HG03139 (cell line): ENCODE measurements at regions not wholly inside any gene's neighbourhood (a gene's known extent, or its start where the extent isn't known, plus 50 kb on each side); places are given as distances from the start of the nearest gene placed in this dataset.
"Not testable (repeated sequence)": the region's sequence is repeated elsewhere in the genome, so short reads cannot be mapped to it uniquely, and the experiment has no call there.

Experiments
- ATAC-seq: cut with Tn5 transposase; IDR thresholded peaks from one replicate; pipeline ENCODE4 v1.9.1; 2021; ENCODE audit not compliant: unreplicated experiment

DNA sequence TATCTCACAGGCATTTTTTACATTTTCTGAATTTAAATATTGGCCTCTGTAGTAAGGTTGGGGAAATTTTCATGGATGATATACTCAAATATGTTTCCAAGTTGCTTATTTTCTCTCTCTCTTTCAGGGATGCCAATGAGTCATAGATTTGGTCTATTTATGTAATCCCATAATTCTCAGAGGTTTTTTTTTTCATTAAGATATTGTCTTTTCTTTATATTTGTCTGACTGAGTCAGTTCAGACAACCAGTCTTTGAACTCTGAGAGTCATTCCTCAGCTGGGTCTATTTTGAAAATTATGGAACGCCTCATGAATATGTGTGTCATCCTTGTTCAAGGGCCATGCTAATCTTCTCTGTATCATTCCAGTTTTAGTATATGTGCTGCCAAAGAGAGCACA, 223.2 kb downstream of the PCSK1 start:
- no peak for ATAC-seq

DNA sequence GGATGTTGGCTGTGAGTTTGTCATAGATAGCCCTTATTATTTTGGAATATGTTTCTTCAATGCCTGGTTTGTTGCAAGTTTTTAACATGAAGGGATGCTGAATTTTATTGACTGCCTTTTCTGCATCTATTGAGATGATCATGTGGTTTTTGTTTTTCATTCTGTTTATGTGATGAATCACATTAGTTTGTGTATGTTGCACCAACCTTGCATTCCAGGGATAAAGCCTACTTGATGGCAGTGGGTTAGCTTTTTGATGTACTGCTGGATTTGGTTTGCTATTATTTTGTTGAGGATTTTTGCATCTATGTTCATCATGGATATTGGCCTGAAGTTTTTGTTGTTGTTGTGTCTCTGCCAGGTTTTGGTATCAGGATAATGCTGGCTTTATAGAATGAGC, 225.6 kb downstream of the PCSK1 start:
- ATAC-seq, result no peak

DNA sequence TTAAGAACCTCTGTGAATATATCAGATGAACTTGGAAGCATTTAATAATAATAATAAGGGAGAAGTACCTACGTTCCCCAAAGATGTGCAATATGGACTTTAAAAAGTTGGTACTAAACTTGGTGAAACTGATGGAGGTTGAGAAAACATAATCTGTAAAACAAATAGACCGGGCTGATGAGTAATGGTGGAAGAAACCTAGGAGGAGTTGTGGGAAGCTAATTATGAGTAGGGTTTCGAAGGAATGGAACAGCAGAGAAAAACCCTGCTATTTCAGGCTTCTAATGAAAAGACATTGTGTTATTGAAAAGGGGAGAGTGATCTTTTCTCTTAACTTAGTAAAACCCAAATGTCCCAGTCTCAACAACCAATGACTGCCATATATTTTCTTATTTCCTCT, 229.3 kb downstream of the PCSK1 start:
- no peak for ATAC-seq

DNA sequence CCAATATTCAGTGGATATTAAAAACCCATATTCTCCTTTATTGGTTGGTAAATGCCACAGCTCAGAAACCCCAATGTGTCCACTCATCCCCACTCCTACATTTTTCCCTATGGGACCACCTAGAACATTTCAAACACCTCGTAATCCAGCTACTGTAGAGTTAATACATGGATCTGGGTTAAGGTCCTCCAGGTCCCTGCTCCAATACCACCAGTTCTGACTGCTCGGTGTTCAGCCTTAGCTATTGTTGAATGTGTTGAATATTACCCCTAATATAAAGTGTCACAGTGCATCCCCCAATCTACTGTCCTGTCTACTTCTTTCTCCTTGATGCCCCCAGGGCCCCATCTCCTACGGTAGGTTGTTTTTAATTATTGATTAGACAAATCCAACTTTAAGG, 231.5 kb downstream of the PCSK1 start:
- no peak for ATAC-seq

DNA sequence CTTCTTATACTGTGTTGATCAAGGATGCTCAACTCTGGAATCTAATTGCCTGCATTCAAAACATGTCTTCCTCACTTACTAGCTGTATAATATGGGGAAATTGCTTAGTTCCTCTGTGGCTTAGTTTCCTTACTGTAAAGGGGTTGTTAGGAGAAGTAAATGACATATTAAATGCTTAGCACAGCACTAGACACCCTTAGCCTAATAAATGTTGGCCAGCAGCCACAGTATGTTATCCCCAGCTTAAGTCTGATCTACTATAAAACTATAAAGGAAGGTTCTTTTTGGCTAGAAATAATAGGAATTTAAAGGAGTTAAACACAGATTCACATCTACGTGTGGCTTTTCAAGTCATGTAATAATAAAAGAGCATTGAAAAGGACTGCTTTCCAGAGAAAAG, 232.4 kb downstream of the PCSK1 start:
- ATAC-seq, result no peak

DNA sequence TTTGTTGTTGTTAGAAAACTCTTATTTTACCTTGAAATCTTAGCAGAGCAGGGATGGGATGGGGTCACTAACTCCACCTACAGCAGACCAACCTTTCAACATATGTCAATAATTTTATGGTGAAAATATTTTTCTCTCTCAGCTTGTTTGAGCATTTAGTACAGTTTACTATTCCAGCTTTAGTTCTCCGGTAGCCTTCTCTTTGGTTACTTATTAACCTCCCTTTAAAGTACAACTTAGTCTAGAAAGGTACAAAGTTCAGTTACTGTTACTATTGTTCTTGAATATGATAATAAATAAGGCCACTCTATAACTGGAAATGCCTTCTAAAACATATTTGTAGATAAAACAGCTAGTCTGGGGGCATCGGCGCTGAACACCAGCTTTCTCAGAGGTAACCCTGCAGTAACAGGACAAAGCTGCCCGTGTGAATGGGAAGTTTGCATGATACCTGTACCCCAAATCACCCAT, 233.3 kb downstream of the PCSK1 start:
- ATAC-seq, result no peak

DNA sequence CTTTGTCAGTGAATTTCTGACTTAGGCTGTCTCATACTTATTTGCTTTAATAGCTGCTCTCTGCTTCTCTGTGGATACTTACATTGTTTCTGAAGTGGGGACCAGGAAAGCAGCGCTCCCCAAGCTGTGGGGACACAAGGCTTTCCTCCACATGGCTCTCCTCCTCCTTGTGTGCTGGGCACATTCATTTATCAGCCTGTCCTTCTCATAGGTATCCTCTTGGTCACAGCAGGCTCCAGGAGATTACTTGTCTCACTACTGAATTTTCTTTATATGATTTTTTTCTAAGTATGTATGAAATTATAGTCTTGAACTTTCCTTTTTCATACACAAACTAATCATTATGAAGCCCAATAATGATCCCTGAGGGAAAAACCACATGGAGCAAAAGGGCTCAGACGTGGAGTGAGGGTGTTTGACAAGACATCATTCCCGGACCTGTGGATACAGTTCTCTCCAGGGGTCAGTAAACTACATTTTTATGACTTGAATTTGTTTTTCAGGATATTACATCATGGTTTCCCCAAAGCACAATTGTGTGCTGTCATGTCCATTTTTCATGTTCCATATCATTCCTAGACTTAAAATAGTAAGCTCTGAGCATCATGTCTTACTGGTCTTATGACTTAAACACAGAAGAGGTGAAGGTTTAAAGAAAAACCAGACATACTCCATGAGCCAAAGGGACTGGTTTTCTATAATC, 234.5 kb downstream of the PCSK1 start:
- ATAC-seq, result no peak

DNA sequence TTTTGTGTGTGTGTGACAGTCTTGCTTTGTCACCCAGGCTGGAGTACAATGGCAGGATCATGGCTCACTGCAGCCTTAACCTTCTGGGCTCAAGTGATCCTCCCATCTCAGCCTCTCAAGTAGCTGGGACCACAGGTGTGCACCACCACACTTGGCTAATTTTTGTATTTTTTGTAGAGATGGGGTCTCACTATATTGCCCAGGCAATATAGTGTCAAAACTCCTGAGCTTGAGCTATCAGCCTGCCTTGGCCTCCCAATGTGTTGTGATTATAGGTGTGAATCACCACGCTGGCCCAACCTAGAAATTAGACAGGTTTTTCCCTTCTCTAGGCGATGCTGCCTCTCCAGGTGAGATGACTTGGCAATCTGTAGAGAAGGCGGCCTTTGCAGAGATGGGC, 235.3 kb downstream of the PCSK1 start:
- ATAC-seq, result not testable (repeated sequence)

DNA sequence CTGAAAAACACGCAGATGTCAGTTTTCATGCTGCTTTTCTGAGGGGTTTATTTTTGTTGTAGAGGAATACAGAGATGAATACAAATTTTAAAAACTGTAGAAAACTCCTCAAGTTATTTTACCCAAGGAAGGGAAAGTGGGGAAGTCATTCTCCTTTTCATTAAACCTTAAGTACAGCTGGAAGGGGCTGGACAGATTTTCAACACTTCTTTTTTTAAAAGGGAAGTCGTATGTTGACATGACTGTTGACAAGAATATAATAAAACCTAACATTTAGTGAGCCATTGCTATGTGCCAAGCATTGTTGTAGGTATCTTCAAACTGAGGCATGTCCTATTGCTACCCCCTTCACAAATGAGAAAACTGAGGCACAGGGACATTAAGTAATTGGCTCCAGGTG, 235.7 kb upstream of the ELL2 start:
- ATAC-seq, result no peak

DNA sequence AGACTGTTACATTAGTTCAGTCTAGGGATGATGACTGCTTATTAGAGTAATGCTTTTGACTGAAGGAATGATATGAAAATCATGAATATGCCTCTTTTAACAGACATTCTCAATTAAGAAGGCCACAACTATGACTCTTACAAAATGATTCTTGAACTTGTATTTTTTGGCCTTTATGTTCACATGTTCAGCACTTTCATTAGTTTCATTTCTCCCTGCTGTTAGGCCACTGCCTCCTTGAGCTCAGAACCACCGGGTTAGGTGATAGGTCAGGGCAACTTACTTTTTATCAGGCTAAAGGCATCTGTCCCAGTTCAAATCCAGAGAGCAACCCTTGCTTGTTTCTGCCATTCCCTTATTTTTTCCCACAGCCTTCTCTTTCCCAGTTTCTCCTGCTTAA, 235.2 kb upstream of the ELL2 start:
- ATAC-seq, result no peak

DNA sequence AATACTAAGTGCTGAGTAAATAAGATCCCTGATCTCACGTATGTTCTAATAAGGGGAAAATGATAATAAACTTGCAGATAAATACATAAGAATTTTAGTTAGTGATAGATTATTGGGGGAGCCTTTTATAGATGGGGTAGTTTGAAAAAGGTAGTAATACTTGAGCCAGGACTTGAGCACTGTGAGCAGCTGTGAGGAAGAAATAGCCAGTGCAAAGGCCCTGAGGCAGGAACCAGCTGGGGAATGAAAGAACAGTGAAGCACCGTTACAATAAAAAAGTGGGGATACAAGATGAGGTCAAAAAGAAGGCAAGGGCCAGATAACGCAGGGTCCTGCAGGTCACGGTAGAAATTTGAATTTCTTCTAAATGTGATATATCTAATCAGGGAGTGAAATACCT, 234.8 kb upstream of the ELL2 start:
- no peak for ATAC-seq

DNA sequence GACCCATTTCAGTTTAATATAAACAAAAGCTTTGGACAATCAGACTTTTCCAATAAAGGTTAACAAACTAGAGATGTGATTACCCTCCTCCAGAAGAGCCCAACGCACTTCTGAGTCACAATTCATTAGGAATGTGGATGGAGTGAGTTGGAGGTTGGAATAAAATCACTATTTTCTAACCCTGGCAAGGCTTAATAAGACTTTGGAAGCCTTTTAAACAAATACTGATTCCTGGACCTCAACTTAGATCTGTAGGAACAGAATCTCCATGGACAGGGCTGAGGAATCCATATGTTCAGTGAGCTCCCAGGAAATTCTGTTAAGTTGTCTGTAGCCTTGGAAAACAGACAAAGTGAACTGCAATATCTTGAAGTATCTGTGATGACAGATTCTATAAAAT, 233.5 kb upstream of the ELL2 start:
- no peak for ATAC-seq

DNA sequence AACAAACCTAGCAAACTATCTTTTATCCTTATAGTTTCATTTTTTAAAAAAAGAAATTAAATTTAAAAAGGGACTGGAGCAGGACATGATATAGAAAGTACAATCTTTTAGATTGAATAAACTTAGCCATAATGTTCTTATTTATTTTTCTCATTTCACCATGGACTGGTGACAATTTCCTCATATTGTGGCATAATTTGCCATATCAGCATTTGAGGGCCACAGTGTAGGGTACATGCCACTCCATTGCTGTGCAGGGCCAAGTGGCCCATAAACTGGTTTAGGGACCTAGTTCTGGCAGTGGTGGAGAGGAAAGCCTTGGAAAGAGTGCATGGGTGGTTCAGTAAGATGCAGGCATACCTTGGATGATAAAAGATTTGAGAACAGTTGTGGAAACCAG, 232.9 kb upstream of the ELL2 start:
- no peak for ATAC-seq

DNA sequence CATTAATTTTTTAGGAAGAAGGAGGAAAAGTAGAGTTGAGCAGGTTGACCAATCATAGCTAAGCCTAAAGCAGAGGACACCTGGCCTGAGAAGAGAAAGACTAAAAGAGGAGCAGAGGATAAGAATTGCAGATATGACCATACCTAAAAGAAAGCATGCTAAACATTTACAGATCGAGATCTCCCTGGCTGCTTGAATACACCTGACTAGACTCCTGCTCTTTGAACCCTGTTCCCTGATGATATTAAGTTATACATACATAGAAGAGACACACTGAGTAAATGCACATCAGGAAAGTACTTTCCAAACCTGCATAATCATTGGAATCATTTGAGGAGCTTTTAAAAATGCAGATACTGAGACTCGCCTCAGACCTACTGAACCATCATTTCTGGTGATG, 232.3 kb upstream of the ELL2 start:
- ATAC-seq, result no peak

DNA sequence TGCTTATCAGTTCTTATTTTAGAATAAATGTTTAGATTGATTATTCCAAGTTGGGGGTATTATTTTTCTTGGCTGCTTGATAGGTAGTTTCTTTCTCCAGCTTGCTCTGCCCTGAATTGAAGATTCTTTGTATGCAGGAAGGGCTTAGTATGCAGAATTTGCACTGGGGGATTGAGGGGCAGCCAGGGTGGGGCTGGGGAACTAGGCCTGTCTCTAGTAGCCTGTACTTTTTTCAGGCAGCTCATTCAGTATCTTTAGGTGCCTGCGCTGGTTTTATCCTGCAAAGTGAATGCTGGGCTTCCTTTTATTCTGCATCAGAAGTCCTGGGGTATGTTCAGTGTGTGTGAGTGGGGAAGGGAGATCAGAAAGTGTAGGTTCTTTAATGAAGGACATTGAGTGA, 228.3 kb upstream of the ELL2 start:
- no peak for ATAC-seq

DNA sequence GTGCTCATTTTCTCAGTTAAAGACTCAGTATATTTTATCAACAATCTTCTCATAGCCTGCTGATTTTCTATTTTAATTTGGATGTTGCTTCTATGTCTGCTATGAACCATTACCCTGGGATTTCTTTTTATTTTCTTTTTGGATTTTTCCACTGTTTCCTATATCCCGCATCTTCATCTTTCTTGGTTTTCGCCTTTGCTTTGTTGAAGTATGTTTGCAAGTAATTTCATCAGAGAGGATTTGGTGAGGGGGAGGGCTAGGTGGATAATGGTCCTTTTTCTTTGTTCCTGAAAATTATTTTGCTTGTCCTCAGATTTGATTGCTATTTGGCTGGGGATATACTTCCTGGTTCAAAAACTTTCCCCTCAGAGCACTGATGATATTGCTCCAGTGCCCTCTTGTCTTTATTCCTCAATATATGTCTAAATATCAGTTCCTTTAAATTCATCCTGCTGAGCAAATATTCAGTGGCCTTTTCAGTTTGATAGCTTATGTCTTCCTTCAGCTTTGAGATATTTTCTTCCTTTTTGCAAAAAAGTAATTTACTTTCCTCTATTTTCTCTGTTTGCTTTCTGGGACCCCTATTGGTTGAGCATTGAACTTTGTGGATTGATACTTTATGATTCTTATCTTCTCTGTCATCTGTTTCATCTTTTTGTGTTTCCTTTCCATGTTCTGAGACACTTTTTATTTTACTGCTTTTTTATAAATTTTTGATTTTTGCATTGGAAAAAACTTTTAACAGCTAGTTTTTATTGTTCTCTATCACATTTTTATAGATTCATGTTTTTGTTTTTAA, 227.6 kb upstream of the ELL2 start:
- ATAC-seq, result no peak

DNA sequence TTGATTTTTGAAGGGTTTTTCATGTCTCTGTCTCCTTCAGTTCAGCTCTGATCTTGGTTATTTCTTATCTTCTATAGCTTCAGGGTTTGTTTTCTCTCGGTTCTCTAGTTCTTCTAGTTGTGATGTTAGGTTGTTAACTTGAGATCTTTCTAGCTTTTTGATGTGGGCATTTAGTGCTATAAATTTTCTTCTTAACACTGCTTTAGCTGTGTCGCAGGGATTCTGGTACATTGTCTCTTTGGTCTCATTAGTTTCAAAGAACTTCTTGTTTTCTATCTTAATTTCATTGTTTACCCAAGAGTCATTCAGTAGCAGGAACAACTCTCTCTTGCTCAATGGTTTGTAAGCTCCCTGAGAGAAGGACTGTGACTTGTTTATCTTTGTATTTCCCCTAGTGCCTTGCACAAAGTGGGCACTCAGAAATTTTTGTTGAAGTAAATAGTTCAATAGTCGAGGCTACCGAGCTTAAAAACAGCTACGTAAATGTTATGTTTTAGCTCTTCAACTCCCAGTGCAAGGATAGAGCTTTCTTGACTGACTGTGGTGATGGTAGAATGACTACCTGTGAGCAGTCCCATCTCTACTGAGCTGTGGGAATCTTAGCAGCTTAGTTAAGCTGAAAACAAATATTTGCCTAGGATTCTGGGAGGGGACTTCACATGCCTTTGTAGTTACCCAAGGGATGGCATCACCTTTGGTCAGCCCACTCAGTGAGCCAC, 225.8 kb upstream of the ELL2 start:
- no peak for ATAC-seq

DNA sequence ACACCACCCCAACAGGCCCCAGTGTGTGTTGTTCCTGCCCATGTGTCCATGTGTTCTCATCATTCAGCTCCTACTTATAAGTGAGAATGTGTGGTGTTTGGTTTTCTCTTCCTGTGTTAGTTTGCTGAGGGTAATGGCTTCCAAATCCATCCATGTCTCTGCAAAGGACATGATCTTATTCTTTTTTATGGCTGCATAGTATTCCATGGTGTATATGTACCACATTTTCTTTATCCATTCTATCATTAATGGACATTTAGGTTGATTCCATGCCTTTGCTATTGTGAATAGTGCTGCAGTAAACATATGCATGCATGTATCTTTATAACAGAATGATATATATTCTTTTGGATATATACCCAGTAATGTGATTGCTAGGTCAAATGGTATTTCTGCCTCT, 222.9 kb upstream of the ELL2 start:
- ATAC-seq, result not testable (repeated sequence)

DNA sequence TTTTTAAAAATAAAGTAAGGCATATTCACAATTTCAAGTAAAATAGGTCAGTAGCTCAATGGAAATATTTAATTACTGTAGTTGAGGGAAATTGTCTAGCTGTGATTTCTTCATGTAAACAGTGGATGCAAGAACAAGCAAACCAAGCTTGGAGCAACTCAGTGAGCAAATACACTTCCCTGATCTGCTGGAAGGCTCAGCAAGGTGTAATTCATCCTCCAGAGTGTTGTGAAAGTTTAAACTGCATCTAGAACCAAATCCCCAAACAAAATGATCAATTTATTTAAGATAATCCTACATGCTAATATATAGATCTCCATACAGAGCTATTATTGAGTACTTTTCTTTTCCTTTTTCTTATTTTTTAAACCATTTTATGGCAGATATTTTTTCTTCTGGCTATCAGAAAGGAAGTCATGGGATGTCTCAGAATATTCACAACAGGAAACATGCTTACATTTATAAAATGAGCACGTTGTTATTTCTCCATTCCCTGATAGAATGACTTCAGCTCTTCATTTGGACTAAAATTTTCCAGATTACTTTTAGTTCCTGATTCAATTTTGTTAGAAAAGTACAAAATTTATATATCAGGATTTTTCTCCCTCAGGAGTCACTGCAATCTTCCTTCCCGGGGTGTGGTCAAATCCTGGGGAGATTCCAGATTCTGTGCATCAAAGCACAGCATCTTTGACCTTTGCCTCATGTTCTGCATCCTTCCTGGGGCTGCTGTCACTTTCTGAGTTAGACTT, 219.2 kb upstream of the ELL2 start:
- no peak for ATAC-seq

DNA sequence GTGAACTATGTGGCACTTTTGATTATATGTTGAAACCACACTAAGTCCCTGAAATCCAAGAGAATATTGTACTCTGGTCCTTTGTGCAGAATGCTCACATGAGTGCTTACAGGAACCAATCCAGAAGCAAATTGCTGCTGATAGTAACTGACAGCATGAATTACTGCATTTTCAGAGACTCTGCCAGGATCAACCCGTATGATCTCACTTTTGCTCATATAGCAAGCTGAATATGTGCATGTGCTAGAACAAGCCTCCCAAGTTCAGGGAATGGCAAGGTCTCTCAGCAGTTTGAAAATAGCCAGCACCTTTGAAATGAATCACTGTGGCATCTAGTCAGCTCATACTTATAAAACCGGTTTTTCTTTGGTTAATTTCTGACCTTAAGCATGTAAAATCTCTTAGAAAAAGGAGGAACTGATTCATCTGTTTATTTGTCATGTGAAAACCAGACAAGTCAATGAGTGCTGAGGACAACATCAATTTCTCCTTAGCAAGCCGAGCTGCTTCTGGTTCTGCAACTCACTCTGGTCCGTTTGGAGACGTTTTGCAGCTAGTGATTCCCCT, 215.7 kb upstream of the ELL2 start:
- no peak for ATAC-seq

DNA sequence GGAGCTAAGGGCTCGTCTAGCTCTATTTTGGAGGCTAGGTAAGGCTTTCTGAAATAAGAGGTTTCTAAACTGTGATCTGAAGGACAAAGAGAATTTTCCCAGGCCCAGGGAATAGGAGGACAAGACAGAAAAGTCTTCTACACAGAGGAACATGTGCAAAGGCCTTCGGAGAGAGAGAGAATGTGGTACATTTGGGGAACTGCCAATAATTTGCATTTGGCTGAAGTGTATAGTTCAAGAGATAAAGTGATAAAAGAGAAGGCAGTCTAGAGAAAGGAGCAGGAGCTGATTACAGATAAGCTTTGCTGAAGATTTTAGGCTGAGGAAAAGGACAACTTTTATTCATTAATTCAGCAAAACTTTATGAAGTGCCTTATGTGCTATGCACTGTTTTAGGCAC, 214.4 kb upstream of the ELL2 start:
- ATAC-seq, result no peak
